HG02973 (cell line): ENCODE measurements at regions not wholly inside any gene's neighbourhood (a gene's known extent, or its start where the extent isn't known, plus 50 kb on each side); places are given as distances from the start of the nearest gene placed in this dataset.
A peak's percentile ranks its signal among the peaks of the same experiment; 100 is the strongest.

Experiments
- ATAC-seq: cut with Tn5 transposase; IDR thresholded peaks from one replicate; pipeline ENCODE4 v1.9.1; 2021; ENCODE audit warnings: moderate library complexity; ENCODE audit not compliant: unreplicated experiment

- no peak for ATAC-seq
These were observed 212.4 kb upstream of the ARID1B start for GRCh38 chr6:156564807-156565149.

GRCh38 chr6:156564127-156564806, 212.9 kb upstream of the ARID1B start:
- peak; percentile 95 for ATAC-seq

- no peak for ATAC-seq
These were observed 213.5 kb upstream of the ARID1B start for GRCh38 chr6:156563714-156564113.

GRCh38 chr6:156562636-156563035, 214.5 kb upstream of the ARID1B start:
- ATAC-seq: no peak

GRCh38 chr6:156562019-156562418, 215.2 kb upstream of the ARID1B start:
- ATAC-seq: no peak

GRCh38 chr6:156560476-156560875, 216.7 kb upstream of the ARID1B start:
- no peak for ATAC-seq

- no peak for ATAC-seq
These were observed 218.0 kb upstream of the ARID1B start for GRCh38 chr6:156559162-156559690.

- ATAC-seq: no peak
These were observed 219.3 kb upstream of the ARID1B start for GRCh38 chr6:156557911-156558259.

- ATAC-seq: no peak
These were observed 219.8 kb upstream of the ARID1B start for GRCh38 chr6:156557251-156557910.

GRCh38 chr6:156556811-156557210, 220.4 kb upstream of the ARID1B start:
- no peak for ATAC-seq

- ATAC-seq: no peak
These were observed 222.1 kb upstream of the ARID1B start for GRCh38 chr6:156555116-156555515.

GRCh38 chr6:156554160-156554559, 223.0 kb upstream of the ARID1B start:
- no peak for ATAC-seq

GRCh38 chr6:156552849-156553248, 224.3 kb upstream of the ARID1B start:
- ATAC-seq: no peak

- ATAC-seq: no peak
These were observed 226.2 kb upstream of the ARID1B start for GRCh38 chr6:156550949-156551348.

- no peak for ATAC-seq
These were observed 231.2 kb upstream of the ARID1B start for GRCh38 chr6:156545931-156546330.

- no peak for ATAC-seq
These were observed 232.2 kb upstream of the ARID1B start for GRCh38 chr6:156545021-156545420.

GRCh38 chr6:156544046-156544445, 233.1 kb upstream of the ARID1B start:
- no peak for ATAC-seq

- ATAC-seq: no peak
These were observed 233.7 kb upstream of the ARID1B start for GRCh38 chr6:156543431-156543830.

GRCh38 chr6:156538875-156539660, 238.1 kb upstream of the ARID1B start:
- no peak for ATAC-seq

- ATAC-seq: no peak
These were observed 242.6 kb upstream of the ARID1B start for GRCh38 chr6:156534594-156534993.

GRCh38 chr6:156533872-156534524, 243.2 kb upstream of the ARID1B start:
- ATAC-seq: no peak
